VCaP (cell line): ENCODE measurements at regions not wholly inside any gene's neighbourhood (a gene's known extent, or its start where the extent isn't known, plus 50 kb on each side); places are given as distances from the start of the nearest gene placed in this dataset.
A peak's percentile ranks its signal among the peaks of the same experiment; 100 is the strongest.

Experiments
- H3K27ac ChIP-seq: fragments of 450-650 bp; 2 replicates; pipeline ENCODE4 v1.5.1; 2017
- TF ChIP-seq, protein P1 (sequence below): fragments of 450-650 bp; conservative IDR thresholded peaks from 2 replicates; pipeline ENCODE4 v1.5.1; 2017; ENCODE audit warnings: mild to moderate bottlenecking, moderate library complexity

DNA sequence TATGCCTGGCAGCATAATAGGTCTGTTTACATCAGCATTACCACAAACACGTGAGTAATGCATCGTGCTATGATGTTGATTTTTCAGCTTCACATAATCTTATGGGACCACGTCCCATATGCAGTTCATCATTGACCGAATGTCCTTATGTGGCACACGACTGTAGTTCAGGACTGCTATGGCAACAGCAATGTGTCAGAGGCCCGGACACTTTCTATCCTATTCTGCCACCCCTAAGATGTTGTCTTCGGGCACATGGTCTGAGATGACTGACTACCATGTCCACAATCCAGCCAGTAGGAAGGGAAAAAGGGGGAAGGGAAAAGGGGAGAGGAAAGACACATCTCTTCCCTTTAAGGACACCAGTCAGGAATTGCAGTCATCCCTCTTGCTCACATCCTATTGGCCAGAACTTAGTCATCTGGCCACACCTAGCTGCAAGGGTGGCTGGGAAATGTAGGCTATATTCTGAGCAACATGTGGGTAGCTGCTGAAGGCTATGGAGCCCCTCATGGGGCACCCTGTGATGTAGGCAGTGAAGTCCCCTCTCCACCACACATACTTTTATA lies 196.0 kb upstream of the RBPJ start:
- peak overlapping the region; percentile 21; the same call in 1 of the 2 replicates for H3K27ac ChIP-seq
- TF ChIP-seq, protein P1, sequence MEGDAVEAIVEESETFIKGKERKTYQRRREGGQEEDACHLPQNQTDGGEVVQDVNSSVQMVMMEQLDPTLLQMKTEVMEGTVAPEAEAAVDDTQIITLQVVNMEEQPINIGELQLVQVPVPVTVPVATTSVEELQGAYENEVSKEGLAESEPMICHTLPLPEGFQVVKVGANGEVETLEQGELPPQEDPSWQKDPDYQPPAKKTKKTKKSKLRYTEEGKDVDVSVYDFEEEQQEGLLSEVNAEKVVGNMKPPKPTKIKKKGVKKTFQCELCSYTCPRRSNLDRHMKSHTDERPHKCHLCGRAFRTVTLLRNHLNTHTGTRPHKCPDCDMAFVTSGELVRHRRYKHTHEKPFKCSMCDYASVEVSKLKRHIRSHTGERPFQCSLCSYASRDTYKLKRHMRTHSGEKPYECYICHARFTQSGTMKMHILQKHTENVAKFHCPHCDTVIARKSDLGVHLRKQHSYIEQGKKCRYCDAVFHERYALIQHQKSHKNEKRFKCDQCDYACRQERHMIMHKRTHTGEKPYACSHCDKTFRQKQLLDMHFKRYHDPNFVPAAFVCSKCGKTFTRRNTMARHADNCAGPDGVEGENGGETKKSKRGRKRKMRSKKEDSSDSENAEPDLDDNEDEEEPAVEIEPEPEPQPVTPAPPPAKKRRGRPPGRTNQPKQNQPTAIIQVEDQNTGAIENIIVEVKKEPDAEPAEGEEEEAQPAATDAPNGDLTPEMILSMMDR: no peak

DNA sequence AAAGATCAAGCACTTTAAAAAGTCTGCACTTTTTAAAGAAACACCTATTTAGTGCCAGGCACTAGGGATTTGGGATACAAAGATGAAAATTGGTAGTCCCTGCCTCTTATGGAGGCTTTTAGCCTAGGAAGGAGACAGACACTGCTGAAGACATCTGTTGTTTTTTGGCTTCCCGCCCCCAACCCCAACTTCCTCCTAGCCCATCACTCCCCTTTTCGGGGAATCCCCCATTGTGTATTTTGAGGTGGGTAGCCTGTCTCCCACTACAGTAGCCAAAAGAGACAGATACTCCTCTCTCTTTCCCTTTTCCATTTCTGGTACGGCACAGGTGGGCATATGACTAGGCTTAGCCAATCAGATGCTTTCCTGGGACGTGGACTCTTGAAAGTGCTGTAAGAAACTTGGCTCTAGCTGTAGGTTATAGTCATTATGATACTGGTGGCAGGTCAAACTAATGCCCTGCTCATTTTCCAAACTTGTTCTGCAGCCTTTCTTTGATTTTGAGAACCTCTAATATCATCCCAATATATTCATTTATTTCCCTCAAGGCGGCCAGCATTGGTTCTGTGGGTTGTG lies 194.6 kb upstream of the RBPJ start:
- H3K27ac ChIP-seq: no peak overlapping the region
- TF ChIP-seq, protein P1: no peak

DNA sequence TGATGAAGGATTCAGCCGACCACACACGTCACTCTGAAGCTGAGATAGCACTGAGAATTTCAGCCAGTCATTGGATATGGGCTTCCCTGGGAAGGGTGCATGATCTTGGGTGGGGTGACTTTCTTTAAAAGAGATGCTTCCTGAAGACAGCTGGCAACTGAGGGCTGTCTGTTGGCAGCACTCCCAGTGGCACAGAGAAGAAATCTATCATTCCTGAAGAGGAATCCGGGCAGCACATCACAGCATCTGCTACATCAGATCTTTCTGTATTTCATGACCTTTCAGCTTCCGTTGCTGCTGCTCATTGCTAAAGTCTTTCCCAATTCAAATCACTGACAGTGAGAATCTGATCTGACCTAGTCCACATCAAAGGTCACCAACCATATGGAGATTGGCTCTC lies 193.8 kb upstream of the RBPJ start:
- TF ChIP-seq, protein P1: no peak
- no peak overlapping the region for H3K27ac ChIP-seq

DNA sequence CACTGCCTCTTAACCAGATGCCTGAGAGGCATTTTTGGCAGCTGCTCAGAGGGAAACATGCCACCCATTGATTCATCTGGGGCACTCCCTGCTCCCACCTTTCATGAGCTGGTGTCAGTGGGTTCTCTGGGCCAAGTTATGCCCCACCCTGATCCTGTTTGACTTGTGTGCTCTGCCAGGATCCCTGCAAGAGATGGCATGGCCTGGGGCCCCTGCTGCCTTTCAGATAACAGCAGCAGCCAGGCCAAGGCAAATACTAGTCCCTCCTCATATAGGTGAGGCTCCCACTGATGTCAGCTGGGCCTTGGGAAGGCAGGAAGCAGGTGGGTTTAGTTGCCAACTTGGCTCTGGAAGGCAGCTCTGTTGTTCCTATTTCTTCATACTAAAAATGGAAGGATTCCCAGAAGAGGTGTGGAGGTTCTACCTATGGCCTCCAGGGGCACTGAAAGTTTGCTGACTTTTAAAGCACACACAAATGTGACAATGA lies 192.9 kb upstream of the RBPJ start:
- TF ChIP-seq, protein P1: no peak
- H3K27ac ChIP-seq: no peak overlapping the region

DNA sequence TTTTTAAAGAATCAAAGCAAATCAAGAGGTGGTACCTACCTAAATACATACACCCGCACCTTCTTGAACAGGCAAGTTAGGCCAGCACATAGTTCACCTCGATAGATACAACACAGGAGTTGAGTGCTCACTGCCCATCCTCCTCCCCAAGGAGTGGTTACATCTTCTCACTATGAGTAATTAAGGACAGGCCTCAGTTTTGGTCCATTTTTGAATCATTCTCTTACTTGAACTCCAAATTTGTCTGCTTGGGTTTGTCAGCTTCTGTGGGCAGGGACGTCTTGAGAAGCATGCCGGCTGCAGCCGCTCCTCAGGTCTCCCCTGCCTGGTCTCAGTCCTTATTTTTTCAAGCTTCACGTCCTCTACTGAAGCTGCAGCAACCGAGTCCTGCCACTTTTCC lies 190.6 kb upstream of the RBPJ start:
- H3K27ac ChIP-seq: no peak overlapping the region
- TF ChIP-seq, protein P1: no peak

DNA sequence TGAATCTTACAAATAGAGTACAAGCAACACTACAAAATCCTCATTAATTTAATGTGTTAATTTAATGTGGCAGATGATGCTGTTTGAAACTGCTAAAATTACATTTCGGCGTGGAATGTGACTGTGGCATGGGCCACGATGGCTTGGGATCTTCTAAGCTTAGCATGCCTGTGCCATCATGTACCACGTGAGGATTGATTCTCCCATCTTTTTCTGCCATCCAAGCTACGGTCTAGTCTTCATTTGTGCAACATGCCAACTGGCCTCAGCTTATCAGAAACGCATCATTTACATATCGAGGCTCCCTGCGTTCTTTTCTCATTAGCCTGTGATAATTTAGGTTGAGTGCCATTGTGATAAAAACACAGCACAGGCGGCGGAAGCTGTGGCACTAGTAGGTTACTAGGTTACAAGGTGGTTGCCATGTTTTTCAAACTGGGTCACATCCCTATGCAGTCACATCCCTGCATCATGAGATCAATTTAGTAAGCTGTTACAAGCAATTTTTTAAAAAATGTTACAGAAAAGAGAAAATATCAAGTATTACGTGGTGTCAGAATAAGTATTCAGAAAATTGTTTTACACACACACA lies 189.9 kb upstream of the RBPJ start:
- no peak overlapping the region for H3K27ac ChIP-seq
- TF ChIP-seq, protein P1: no peak

DNA sequence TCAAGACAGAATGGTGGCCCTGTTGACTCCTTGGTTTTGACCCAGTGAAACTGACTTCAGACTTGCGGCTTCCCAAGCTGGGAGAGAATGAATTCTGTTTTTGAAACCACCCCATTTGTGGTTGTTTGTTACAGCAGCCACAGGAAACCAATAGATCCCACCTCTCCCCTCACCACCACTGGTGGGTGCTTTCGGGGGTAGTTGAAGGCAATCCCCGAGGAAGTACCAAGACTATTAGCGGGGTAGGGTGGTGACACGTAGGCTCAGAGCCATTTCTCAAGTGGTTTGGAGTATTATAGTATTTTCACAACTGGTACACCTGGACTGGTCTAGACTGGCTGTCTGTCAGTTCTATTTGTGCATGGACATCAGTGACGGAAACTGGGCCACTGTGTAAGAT lies 189.1 kb upstream of the RBPJ start:
- TF ChIP-seq, protein P1: no peak
- no peak overlapping the region for H3K27ac ChIP-seq
